HG03558 (cell line): ENCODE measurements at regions not wholly inside any gene's neighbourhood (a gene's known extent, or its start where the extent isn't known, plus 50 kb on each side); places are given as distances from the start of the nearest gene placed in this dataset.
"Not testable (repeated sequence)": the region's sequence is repeated elsewhere in the genome, so short reads cannot be mapped to it uniquely, and the experiment has no call there.

Experiments used
- ATAC-seq: cut with Tn5 transposase; IDR thresholded peaks from one replicate; pipeline ENCODE4 v1.9.1; 2021; ENCODE audit warnings: moderate number of reproducible peaks; ENCODE audit not compliant: unreplicated experiment; ENCODE audit errors: extremely low read depth

- ATAC-seq = no peak
Measured at GRCh38 chr10:63077800-63078199, 55.3 kb upstream of the NRBF2 start.

- ATAC-seq = no peak
Measured at GRCh38 chr10:63072951-63073350, 60.2 kb upstream of the NRBF2 start.

- ATAC-seq = no peak
Measured at GRCh38 chr10:63071145-63071544, 62.0 kb upstream of the NRBF2 start.

- no peak for ATAC-seq
Measured at GRCh38 chr10:63069318-63069717, 63.8 kb upstream of the NRBF2 start.

GRCh38 chr10:63068246-63068645 lies 64.9 kb upstream of the NRBF2 start:
- no peak for ATAC-seq

- ATAC-seq = no peak
Measured at GRCh38 chr10:63066606-63067005, 66.5 kb upstream of the NRBF2 start.

GRCh38 chr10:63064706-63065105 lies 68.4 kb upstream of the NRBF2 start:
- ATAC-seq = no peak

GRCh38 chr10:63058236-63058635 lies 74.9 kb upstream of the NRBF2 start:
- ATAC-seq = no peak

- ATAC-seq = no peak
Measured at GRCh38 chr10:63057509-63057908, 75.6 kb upstream of the NRBF2 start.

- no peak for ATAC-seq
Measured at GRCh38 chr10:63055705-63056104, 77.4 kb upstream of the NRBF2 start.

- ATAC-seq = no peak
Measured at GRCh38 chr10:63054889-63055611, 78.1 kb upstream of the NRBF2 start.

GRCh38 chr10:63052083-63052482 lies 81.0 kb upstream of the NRBF2 start:
- ATAC-seq = no peak

- no peak for ATAC-seq
Measured at GRCh38 chr10:63042256-63042655, 90.9 kb upstream of the NRBF2 start.

- not testable (repeated sequence) for ATAC-seq
Measured at GRCh38 chr10:63033616-63034185, 99.4 kb upstream of the NRBF2 start.

- no peak for ATAC-seq
Measured at GRCh38 chr10:63030536-63030935, 102.6 kb upstream of the NRBF2 start.

- ATAC-seq = no peak
Measured at GRCh38 chr10:63027531-63027930, 105.6 kb upstream of the NRBF2 start.

- no peak for ATAC-seq
Measured at GRCh38 chr10:63021225-63021624, 111.9 kb upstream of the NRBF2 start.

- ATAC-seq = no peak
Measured at GRCh38 chr10:63013755-63014154, 119.4 kb upstream of the NRBF2 start.

GRCh38 chr10:63012623-63013022 lies 120.5 kb upstream of the NRBF2 start:
- no peak for ATAC-seq

GRCh38 chr10:63010203-63010602 lies 122.9 kb upstream of the NRBF2 start:
- ATAC-seq = no peak

GRCh38 chr10:63008491-63008890 lies 124.6 kb upstream of the NRBF2 start:
- ATAC-seq = no peak

GRCh38 chr10:63007112-63007511 lies 126.0 kb upstream of the NRBF2 start:
- ATAC-seq = no peak
